Omental fat pad (tissue), 3 donors: ENCODE measurements at regions not wholly inside any gene's neighbourhood (a gene's known extent, or its start where the extent isn't known, plus 50 kb on each side); places are given as distances from the start of the nearest gene placed in this dataset.

ENCODE experiments used
- ATAC-seq: fragments of 150-250 bp; one replicate; pipeline ENCODE4 v1.9.1; 2016; ENCODE audit warnings: mild to moderate bottlenecking, moderate library complexity; ENCODE audit not compliant: low FRiP score
- DNase-seq: peaks from one replicate; pipeline ENCODE4 v3.0.0-alpha.2; 2019; ENCODE audit warnings: low spot score
- TF ChIP-seq, protein P1 (sequence below), 3 donors: fragments of 450-650 bp; IDR thresholded peaks; one replicate each; pipeline ENCODE4 v1.5.1; 2016 to 2017; ENCODE audit warnings: antibody characterized with exemption in 3 of 3, mild to moderate bottlenecking in 3 of 3, moderate library complexity in 2 of 3

DNA sequence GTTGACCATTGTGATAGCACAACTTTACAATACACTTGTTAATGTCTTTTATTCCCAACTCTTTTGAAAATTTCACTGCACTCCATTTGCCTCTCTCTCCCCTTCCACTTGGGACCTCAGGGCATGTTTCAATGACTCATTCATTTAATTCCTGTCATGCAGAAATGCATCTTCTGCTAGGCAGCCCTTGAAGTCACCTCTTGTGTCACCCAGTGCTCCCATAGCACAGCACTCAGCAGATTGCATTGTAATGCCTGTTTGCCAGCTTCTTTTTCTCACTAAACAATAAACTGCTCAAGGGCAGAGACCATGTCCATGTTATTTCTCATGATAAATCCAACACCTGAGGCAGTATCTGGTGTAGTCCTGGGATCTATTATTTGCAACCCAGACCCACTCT is 85.9 kb upstream of the ACSL3 start:
- no peak for ATAC-seq
- no peak for DNase-seq
- TF ChIP-seq, protein P1, sequence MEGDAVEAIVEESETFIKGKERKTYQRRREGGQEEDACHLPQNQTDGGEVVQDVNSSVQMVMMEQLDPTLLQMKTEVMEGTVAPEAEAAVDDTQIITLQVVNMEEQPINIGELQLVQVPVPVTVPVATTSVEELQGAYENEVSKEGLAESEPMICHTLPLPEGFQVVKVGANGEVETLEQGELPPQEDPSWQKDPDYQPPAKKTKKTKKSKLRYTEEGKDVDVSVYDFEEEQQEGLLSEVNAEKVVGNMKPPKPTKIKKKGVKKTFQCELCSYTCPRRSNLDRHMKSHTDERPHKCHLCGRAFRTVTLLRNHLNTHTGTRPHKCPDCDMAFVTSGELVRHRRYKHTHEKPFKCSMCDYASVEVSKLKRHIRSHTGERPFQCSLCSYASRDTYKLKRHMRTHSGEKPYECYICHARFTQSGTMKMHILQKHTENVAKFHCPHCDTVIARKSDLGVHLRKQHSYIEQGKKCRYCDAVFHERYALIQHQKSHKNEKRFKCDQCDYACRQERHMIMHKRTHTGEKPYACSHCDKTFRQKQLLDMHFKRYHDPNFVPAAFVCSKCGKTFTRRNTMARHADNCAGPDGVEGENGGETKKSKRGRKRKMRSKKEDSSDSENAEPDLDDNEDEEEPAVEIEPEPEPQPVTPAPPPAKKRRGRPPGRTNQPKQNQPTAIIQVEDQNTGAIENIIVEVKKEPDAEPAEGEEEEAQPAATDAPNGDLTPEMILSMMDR (IDR thresholded peaks at IDR 0.05), result no peak

DNA sequence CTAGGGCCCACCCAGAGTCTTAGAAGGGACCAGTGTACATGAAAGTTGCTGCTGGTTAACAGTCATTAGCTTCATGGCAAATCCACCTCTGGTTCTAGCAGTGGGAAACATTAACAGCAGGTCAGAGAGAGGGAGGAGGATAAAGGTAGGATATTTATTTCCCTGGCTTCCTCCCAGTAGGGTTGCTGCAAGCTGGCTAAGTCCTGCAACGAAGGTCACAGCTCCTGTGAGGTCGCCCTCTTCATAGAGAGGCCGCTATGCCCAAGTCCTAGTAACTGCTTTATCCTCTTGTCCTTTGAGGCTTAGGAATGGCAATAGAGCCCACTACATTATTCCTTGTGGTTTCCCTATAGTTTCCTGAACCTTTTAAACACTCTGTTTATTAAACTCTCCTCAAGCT is 84.0 kb upstream of the ACSL3 start:
- ATAC-seq (no peak), DNase-seq (no peak)
- TF ChIP-seq, protein P1 (IDR thresholded peaks at IDR 0.05), result no peak

DNA sequence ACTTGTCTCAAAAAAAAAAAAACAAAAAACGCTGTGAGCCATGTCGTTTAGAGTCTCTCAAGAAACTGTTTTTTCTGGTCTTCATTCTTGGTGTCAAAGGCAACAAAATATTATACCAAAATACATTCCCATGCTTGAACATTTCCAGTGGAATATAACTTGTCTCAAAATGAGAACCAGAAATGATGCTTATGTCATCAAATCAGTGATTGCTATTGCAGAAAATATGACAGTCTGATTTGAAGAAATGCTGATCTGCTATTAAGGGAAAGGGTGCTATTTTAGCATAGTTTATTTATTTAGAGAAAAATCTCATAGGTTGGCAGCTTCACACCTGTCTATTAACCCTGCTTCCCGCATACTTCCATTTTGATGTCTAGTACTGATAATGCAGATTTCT is 82.4 kb upstream of the ACSL3 start:
- no peak for ATAC-seq
- no peak for DNase-seq
- TF ChIP-seq, protein P1 (IDR thresholded peaks at IDR 0.05), result no peak

DNA sequence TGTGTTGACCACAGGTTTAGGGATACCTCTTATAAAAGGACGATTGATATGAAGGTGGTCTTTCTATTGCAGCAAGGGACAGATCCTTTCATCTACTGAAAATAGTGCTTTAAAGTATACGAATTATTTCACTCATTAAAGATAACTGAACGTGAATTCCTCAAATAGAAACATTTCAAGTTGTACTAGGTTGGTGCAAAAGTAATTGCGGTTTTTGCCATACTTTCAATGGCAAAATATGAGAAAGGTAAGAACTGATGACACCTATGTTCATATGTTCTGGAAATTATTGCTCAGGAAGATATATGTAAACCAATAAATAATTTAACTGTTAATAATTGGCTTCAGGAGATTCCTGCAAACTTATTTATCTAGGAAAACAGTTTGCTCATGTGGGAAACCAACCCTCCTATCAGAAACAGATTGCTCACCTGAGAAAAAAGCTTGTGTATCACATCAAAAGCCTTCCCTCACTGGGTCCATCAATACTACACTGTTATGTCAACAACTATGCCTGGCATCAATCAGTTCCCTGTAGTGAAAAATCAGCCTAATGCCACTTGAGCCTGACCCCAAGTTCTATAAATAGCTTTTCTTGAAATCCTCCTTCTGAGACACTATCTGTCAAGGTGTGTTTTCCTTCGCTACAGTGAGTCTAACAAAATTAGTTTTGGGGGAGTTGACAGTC is 81.5 kb upstream of the ACSL3 start:
- ATAC-seq (no peak), DNase-seq (no peak)
- TF ChIP-seq, protein P1 (IDR thresholded peaks at IDR 0.05), result no peak

DNA sequence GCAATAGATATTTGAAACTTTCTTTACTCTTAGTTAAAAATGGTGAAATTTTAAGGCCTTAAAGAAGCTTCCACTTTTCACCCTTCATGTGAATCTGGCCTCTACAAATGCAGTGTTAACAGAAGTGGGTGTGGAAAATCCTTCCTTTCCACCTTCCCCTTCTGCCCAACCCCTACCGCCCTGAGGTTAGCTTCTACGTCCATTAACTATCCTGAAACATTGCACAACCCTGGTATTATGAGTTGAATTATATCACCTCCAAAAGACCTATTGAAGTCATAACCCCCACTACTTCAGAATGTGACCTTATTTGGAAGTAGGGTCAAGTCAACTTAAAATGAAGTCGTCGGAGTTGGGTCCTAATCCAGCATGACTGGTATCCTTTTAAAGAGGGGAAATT is 80.8 kb upstream of the ACSL3 start:
- TF ChIP-seq, protein P1 (IDR thresholded peaks at IDR 0.05), result no peak
- DNase-seq (no peak), ATAC-seq (no peak)

DNA sequence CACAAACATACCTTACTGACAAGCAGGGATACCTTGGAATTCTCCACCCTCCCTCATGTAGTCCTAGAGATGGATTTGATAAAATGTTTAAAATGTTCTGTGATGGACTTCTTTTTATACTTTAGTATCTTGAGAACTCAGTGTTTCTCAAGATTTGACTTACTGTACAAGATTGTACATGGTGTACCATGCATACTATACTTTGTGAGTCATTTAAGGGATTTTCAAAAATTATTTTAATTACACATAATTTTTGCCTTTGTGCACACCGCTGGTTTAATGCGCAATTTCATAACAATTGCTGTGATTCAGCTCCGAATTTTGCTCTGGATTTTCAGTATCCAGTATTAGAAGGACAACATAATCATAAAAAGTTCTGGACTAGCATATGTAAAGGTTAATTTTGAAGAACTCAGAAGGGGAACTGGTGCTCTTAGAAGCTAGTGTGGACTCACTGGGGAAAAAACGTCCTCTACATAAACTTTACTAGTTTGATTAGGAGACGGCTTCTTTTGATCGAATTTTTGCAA is 78.6 kb upstream of the ACSL3 start:
- TF ChIP-seq, protein P1 (IDR thresholded peaks at IDR 0.05), result no peak
- DNase-seq (no peak), ATAC-seq (no peak)

DNA sequence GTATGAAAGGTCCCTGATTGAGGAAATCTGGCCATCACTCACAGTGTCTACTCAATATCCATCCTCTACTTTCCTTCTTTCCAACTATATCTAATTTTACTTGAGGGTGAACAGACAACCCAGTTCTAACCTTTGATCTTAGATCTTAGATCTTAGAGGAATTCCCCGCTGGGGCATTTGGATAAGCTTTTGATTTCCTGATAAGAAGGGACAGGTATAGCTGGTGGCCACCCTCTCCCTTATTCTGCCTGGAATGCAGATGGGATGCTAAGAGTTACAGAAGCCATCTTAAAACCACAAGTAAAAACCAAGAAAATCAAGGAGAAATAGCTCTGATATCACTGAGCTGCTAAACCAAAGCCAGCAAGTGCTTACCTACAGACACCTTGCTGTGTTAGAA is 77.2 kb upstream of the ACSL3 start:
- no peak for DNase-seq
- TF ChIP-seq, protein P1 (IDR thresholded peaks at IDR 0.05), result no peak
- no peak for ATAC-seq
